Keratinocyte (primary cell): ENCODE measurements at regions not wholly inside any gene's neighbourhood (a gene's known extent, or its start where the extent isn't known, plus 50 kb on each side); places are given as distances from the start of the nearest gene placed in this dataset.

Experiments used
- DNase-seq: peaks from one replicate; pipeline ENCODE4 v3.0.0-alpha.2; 2011; ENCODE audit warnings: low read depth, missing footprints, low spot score
- FAIRE-seq: peaks from 2 replicates; lab custom pipeline; 2011; peaks lifted over from hg19 to GRCh38; lab: Jason Lieb, UNC
- H2AFZ ChIP-seq: 2 replicates; pipeline ENCODE4 v1.6.0; 2012; ENCODE audit warnings: low read length, control low read depth, inconsistent platforms; ENCODE audit not compliant: control insufficient read depth
- H3K27ac ChIP-seq: 2 replicates; pipeline ENCODE4 v1.5.1; 2011; ENCODE audit warnings: low read length; ENCODE audit not compliant: control insufficient read depth, insufficient read depth
- H3K27me3 ChIP-seq: 3 replicates; pipeline ENCODE4 v1.6.0; 2011; ENCODE audit warnings: low read length; ENCODE audit not compliant: control insufficient read depth, insufficient read depth; ENCODE audit errors: extremely low read depth
- H3K36me3 ChIP-seq, 2 experiments: 2 replicates in 1 of 2; 3 replicates in 1 of 2; pipeline ENCODE4 v1.5.1; 2011; ENCODE audit warnings: low read length in 2 of 2, mild to moderate bottlenecking in 1 of 2; ENCODE audit not compliant: control insufficient read depth in 2 of 2, insufficient read depth in 2 of 2; ENCODE audit errors: extremely low read depth in 1 of 2
- H3K4me1 ChIP-seq: 3 replicates; pipeline ENCODE4 v1.5.1; 2011; ENCODE audit warnings: low read length; ENCODE audit not compliant: control insufficient read depth, insufficient read depth; ENCODE audit errors: extremely low read depth
- H3K4me2 ChIP-seq: 3 replicates; pipeline ENCODE4 v1.6.0; 2011; ENCODE audit warnings: low read depth, low read length; ENCODE audit not compliant: control insufficient read depth, insufficient read depth; ENCODE audit errors: extremely low read depth
- H3K4me3 ChIP-seq, 3 experiments: fragments of 200-600 bp in 1 of 3; sonication (generic) in 1 of 3; 2 replicates in 2 of 3; 3 replicates in 1 of 3; pipeline ENCODE4 v1.5.1; 2011 to 2016; ENCODE audit warnings: low read length in 3 of 3, mild to moderate bottlenecking in 3 of 3, control low read depth in 2 of 3, inconsistent platforms in 1 of 3, low read depth in 1 of 3, mixed read lengths in 1 of 3, mixed run types in 1 of 3, moderate library complexity in 1 of 3; ENCODE audit not compliant: control insufficient read depth in 2 of 3, insufficient read depth in 2 of 3; ENCODE audit errors: extremely low read depth in 1 of 3
- H3K79me2 ChIP-seq: 2 replicates; pipeline ENCODE4 v1.6.0; 2012; ENCODE audit warnings: low read length; ENCODE audit not compliant: control insufficient read depth, insufficient read depth
- H3K9ac ChIP-seq: 3 replicates; pipeline ENCODE4 v1.6.0; 2011; ENCODE audit warnings: low read length; ENCODE audit not compliant: control insufficient read depth, insufficient read depth; ENCODE audit errors: extremely low read depth
- H3K9me1 ChIP-seq: 3 replicates; pipeline ENCODE4 v1.6.0; 2011; ENCODE audit warnings: low read length; ENCODE audit not compliant: control insufficient read depth, insufficient read depth; ENCODE audit errors: extremely low read depth
- H3K9me3 ChIP-seq: 2 replicates; pipeline ENCODE4 v1.5.1; 2012; ENCODE audit warnings: low read depth, low read length; ENCODE audit not compliant: control insufficient read depth
- H4K20me1 ChIP-seq: 3 replicates; pipeline ENCODE4 v1.6.0; 2011; ENCODE audit warnings: low read length; ENCODE audit not compliant: control insufficient read depth, insufficient read depth; ENCODE audit errors: extremely low read depth
- CTCF ChIP-seq, 3 experiments: IDR thresholded peaks in 1 of 3; conservative IDR thresholded peaks in 1 of 3; optimal IDR thresholded peaks in 1 of 3; 2 replicates in 2 of 3; 3 replicates in 1 of 3; pipeline versions ENCODE3 to v1.5.1; 2011; ENCODE audit warnings: low read length in 3 of 3, mild to moderate bottlenecking in 3 of 3, moderate library complexity in 2 of 3, control low read depth in 1 of 3, inconsistent platforms in 1 of 3; ENCODE audit not compliant: insufficient read depth in 2 of 3; ENCODE audit errors: extremely low read depth in 1 of 3
- EZH2 ChIP-seq: IDR thresholded peaks from one replicate; pipeline ENCODE4 v1.6.1; 2012; ENCODE audit warnings: inconsistent platforms, mild to moderate bottlenecking, low read length, moderate library complexity
- dilution Hi-C: fragments of 300-500 bp; cut with MboI; formaldehyde crosslinking; loops from one replicate; pipeline ENCODE4 v1.7.0; 2020; ENCODE audit warnings: low sequenced_read_pairs; ENCODE audit not compliant: extremely low pct_ligation_motif_present

DNA sequence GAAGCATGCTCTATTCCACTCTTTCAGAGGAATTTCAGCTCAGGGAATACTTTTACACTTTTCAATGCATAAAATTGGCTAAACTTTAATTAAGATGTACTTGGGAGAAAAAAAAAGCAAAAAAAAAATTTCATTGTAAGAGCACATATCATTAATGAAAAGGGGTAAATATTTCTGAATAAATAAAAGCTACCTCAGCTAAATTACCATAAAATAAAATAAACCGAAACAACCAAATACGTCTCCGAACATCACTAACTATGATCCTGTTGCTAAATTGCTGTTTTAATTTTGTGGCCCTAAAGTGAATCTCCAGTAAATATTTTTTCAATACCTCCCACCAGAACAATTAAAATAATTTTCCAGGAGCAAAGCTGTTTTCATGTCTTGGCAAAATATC, 203.7 kb upstream of the KCNJ16 start:
- Histone ChIP-seq H3K4me2 (peak overlapping the region; percentile 55), H3K27ac (no peak overlapping the region), H2AFZ (no peak overlapping the region), H3K36me3 (no peaks in the 10 kb centered on the region), H3K4me1 (peaks cover 33% of the 10 kb centered on the region), H3K79me2 (no peaks in the 10 kb centered on the region), H3K27me3 (no peaks in the 10 kb centered on the region), H3K4me3 (peak overlapping the region in 1 of 3 experiments; percentile 28), H3K9me3 (no peaks in the 10 kb centered on the region), H3K9me1 (no peaks in the 10 kb centered on the region), H3K9ac (no peak overlapping the region), H4K20me1 (no peaks in the 10 kb centered on the region)
- dilution Hi-C loops, result no loop called here
- TF ChIP-seq EZH2 (no peak), CTCF (optimal IDR thresholded peaks at IDR 0.05 in 1 of 3, IDR thresholded peaks at IDR 0.05 in 1 of 3, conservative IDR thresholded peaks at IDR 0.05 in 1 of 3; ENCODE audit: extremely low read depth in 1 of 3, insufficient read depth in 2 of 3, low read length in 3 of 3) (no peak)
- no peak for FAIRE-seq
- no peak for DNase-seq

- Histone ChIP-seq H4K20me1 (no peaks in the 10 kb centered on the region), H3K27me3 (no peaks in the 10 kb centered on the region), H3K4me3 (no peak overlapping the region), H3K36me3 (no peaks in the 10 kb centered on the region), H3K79me2 (no peaks in the 10 kb centered on the region), H2AFZ (no peak overlapping the region), H3K27ac (no peak overlapping the region), H3K4me2 (no peak overlapping the region), H3K9me3 (no peaks in the 10 kb centered on the region), H3K9me1 (no peaks in the 10 kb centered on the region), H3K9ac (no peak overlapping the region), H3K4me1 (peaks cover 33% of the 10 kb centered on the region)
- dilution Hi-C loops, result no loop called here
- TF ChIP-seq CTCF (optimal IDR thresholded peaks at IDR 0.05 in 1 of 3, IDR thresholded peaks at IDR 0.05 in 1 of 3, conservative IDR thresholded peaks at IDR 0.05 in 1 of 3; ENCODE audit: extremely low read depth in 1 of 3, insufficient read depth in 2 of 3, low read length in 3 of 3) (no peak), EZH2 (no peak)
- FAIRE-seq (no peak), DNase-seq (no peak)
Measured at GRCh38 chr17:69872675-69873262, 202.3 kb upstream of the KCNJ16 start.
